ENCODE measurements at regions not wholly inside any gene's neighbourhood (a gene's known extent, or its start where the extent isn't known, plus 50 kb on each side); places are given as distances from the start of the nearest gene placed in this dataset.

DNA sequence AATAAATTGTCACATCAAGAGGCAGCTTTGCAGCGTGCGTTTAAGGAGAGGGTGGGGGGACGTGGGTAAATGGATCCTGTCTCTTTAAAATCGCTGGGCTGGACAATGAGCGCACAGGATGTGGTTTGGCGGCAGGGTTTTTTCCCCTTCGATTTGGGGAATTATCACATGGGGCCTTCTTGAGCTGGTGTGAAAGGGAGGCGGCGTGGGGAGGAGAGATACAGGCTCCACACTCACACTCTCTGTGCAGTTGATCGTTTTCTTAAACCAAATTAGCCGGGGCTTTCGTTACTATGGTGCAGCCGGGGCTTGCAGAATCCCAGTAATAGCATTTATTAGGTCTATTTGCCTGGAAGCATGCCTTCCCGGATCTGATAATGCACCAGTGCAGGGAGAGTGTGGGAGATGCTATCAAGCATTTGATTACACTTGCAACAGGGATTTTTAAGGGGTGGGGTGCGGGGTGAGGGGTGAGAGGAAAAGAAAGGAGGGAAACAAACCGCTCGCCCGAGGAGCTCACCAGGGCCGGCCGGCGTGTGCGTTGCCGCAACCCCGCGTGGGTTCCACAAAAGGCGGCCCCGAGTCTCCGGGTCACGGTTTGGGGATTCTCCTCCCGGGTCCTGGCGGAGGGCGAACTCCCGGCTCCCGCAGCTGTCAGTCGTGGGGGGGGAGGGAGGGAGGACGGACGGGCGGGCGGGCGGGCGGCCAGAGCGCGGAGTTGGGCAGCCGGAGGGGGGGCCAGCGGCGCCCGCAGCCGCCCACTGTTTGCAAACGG lies 58.8 kb upstream of the GSE1 start:
- TF ChIP-seq, protein P1, sequence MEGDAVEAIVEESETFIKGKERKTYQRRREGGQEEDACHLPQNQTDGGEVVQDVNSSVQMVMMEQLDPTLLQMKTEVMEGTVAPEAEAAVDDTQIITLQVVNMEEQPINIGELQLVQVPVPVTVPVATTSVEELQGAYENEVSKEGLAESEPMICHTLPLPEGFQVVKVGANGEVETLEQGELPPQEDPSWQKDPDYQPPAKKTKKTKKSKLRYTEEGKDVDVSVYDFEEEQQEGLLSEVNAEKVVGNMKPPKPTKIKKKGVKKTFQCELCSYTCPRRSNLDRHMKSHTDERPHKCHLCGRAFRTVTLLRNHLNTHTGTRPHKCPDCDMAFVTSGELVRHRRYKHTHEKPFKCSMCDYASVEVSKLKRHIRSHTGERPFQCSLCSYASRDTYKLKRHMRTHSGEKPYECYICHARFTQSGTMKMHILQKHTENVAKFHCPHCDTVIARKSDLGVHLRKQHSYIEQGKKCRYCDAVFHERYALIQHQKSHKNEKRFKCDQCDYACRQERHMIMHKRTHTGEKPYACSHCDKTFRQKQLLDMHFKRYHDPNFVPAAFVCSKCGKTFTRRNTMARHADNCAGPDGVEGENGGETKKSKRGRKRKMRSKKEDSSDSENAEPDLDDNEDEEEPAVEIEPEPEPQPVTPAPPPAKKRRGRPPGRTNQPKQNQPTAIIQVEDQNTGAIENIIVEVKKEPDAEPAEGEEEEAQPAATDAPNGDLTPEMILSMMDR (IDR thresholded peaks at IDR 0.05; ENCODE audit: unreplicated experiment), result no peak
- H3K27ac Mint-ChIP-seq (ENCODE audit: unreplicated experiment), result peak overlapping the region; percentile 94
- no peaks in the 10 kb centered on the region for H3K9me3 Mint-ChIP-seq (ENCODE audit: unreplicated experiment)
- DNase-seq (ENCODE audit: low spot score), result no peak
- H3K4me1 Mint-ChIP-seq (ENCODE audit: unreplicated experiment), result peaks cover 31% of the 10 kb centered on the region
- peak overlapping the region; percentile 94 for H3K4me3 Mint-ChIP-seq (ENCODE audit: unreplicated experiment)
- no peaks in the 10 kb centered on the region for H3K36me3 Mint-ChIP-seq (ENCODE audit: low read depth, unreplicated experiment)
- peaks cover 19% of the 10 kb centered on the region for H3K27me3 Mint-ChIP-seq (ENCODE audit: unreplicated experiment)

DNA sequence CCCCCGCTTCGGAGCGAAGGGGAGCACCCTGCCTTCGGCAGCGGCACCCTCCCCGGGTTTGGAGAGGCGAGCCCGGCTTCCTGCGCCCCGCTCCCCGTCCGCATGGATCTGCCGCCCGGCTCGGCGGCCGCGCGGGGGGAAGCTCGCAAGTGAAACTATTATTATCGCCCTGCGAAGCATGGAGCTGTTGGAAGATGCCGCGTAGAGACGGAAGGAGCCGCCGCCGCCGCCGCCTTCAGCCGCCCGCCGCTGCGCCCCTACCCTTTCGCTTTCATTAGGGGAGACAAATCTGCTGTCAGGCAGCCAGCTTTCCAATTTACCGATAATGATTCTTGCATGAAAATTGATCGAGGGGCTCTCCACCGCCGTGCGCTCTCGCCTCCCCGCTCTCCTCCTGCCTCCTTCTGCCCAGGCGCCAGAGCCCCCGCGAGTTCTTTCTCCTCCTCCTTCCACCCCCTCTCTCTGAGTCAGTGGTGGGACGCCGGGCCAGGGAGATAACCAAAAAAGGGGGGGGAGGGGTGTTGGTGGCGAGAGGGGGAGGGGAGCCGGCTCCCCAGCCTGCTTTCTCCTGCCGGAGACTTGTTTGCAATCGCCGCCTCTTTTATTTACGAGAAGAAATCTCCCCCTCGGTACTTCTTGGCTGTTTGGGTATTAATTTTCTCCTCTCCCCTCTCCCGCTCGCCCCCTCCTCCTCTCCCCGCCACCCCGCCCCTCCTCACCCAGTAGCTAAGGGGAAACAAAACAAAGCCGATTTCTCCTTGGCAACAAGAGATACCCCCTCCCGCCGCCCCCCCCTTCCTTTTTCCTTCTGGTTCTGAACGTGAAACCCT lies 58.0 kb upstream of the GSE1 start:
- DNase-seq (ENCODE audit: low spot score), result peak; percentile 55

DNA sequence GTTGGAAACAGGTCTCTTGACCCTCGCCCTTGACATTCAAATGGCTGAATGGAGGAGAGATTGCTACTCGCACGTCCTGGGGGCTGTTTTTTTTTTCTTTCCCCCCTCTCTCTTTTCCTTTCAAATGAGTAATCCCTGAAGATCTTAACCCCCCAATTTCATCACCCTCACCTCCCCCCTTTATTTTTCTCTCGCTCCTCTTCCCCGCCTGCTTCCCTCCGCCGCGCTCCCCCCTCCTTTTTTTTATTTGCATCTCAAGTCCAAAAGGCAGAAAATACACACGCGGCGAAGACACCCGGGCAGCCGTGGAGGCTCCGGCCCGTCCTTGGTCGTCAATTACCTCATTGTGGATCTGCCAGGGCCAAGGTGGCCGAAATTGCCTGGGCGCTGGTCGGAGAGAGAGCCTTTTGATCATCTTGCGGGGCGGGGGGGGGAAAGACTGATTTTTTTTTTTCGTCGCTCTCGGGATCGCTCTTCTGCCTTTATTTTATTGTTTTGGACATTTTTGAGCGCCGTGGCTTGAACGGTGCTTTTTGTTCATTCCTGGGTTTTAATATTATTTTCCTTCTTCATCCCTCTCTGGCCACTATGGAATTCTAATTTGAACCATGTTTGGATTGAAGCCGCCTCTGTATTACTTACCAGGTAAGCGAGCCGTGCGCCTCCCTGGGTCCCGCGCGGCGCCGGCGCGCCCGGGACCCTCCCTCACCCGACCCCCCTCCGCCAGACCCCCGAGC lies 57.2 kb upstream of the GSE1 start:
- Mint-ChIP-seq H3K9me3 (ENCODE audit: unreplicated experiment) (no peaks in the 10 kb centered on the region), H3K4me1 (ENCODE audit: unreplicated experiment) (peaks cover 31% of the 10 kb centered on the region), H3K4me3 (ENCODE audit: unreplicated experiment) (peak overlapping the region; percentile 91), H3K36me3 (ENCODE audit: low read depth, unreplicated experiment) (no peaks in the 10 kb centered on the region), H3K27me3 (ENCODE audit: unreplicated experiment) (peaks cover 20% of the 10 kb centered on the region), H3K27ac (ENCODE audit: unreplicated experiment) (peak overlapping the region; percentile 85)
- TF ChIP-seq, protein P1 (IDR thresholded peaks at IDR 0.05; ENCODE audit: unreplicated experiment), result no peak
- no peak for DNase-seq (ENCODE audit: low spot score)

More for the DNA sequence above, 58.0 kb upstream of the GSE1 start:
- peak overlapping the region; percentile 85 for H3K27ac Mint-ChIP-seq (ENCODE audit: unreplicated experiment)
- H3K36me3 Mint-ChIP-seq (ENCODE audit: low read depth, unreplicated experiment), result no peaks in the 10 kb centered on the region
- H3K27me3 Mint-ChIP-seq (ENCODE audit: unreplicated experiment), result peaks cover 19% of the 10 kb centered on the region
- TF ChIP-seq, protein P1 (IDR thresholded peaks at IDR 0.05; ENCODE audit: unreplicated experiment), result no peak
- peaks cover 31% of the 10 kb centered on the region for H3K4me1 Mint-ChIP-seq (ENCODE audit: unreplicated experiment)
- H3K4me3 Mint-ChIP-seq (ENCODE audit: unreplicated experiment), result peak overlapping the region; percentile 91
- no peaks in the 10 kb centered on the region for H3K9me3 Mint-ChIP-seq (ENCODE audit: unreplicated experiment)

DNA sequence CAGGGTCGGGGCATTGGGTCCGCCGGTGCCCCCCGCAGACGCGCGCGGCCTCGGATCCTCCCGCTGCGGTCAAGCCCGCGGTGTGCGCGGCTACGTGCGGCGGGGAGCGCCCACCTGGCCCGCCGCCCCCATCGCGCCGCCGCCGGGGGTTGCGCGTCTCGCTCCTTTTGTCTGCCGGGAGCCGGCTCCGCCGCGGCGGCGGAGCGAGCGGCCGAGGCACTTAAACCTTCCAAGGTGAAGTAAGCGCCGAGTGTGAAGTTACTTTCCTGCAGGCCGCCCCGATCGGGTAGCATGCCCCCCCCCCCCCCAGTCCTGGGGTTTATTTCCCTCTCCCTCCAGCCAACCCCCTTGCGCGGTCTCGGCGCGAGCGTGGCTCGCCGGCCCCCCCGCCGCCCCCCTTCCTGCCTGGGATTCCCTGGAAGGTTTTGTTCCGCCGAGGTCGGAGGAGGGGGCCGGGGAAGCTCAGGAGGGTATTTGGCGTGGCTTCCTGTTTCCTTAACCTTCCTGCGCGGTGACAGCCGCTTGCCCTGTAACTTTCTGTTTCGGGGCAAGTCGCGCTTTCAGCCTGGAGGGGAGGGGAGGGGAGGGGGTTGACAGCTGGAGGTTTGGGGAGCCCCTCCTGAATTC lies 56.6 kb upstream of the GSE1 start:
- H3K36me3 Mint-ChIP-seq (ENCODE audit: low read depth, unreplicated experiment), result no peaks in the 10 kb centered on the region
- H3K4me1 Mint-ChIP-seq (ENCODE audit: unreplicated experiment), result peaks cover 31% of the 10 kb centered on the region
- TF ChIP-seq, protein P1 (IDR thresholded peaks at IDR 0.05; ENCODE audit: unreplicated experiment), result no peak
- H3K9me3 Mint-ChIP-seq (ENCODE audit: unreplicated experiment), result no peaks in the 10 kb centered on the region
- peaks cover 18% of the 10 kb centered on the region for H3K27me3 Mint-ChIP-seq (ENCODE audit: unreplicated experiment)
- H3K27ac Mint-ChIP-seq (ENCODE audit: unreplicated experiment), result no peak overlapping the region
- no peak overlapping the region for H3K4me3 Mint-ChIP-seq (ENCODE audit: unreplicated experiment)
- DNase-seq (ENCODE audit: low spot score), result peak; percentile 58

Data from endothelial cell (in vitro differentiated cells).